SK-N-SH (cell line): ENCODE measurements at regions not wholly inside any gene's neighbourhood (a gene's known extent, or its start where the extent isn't known, plus 50 kb on each side); places are given as distances from the start of the nearest gene placed in this dataset.

ENCODE experiments used
- CTCF ChIP-seq: fragments of 200-600 bp; sonication (generic); IDR thresholded peaks from 2 replicates; pipeline ENCODE4 v1.6.1; 2017; ENCODE audit warnings: antibody characterized with exemption, mild to moderate bottlenecking, moderate library complexity
- EP300 ChIP-seq, 2 experiments: IDR thresholded peaks; 2 replicates each; pipeline versions ENCODE4 v1.4.0 to v1.6.1; 2012; ENCODE audit warnings: borderline replicate concordance in 1 of 2, low read depth in 1 of 2, low read length in 1 of 2
- JUND ChIP-seq: IDR thresholded peaks from 2 replicates; pipeline ENCODE4 v1.4.0; 2012
- MXI1 ChIP-seq: IDR thresholded peaks from 2 replicates; pipeline ENCODE4 v1.6.1; 2012; ENCODE audit warnings: mild to moderate bottlenecking, low read depth, low read length, improper control_type of control experiment
- RFX5 ChIP-seq: IDR thresholded peaks from 2 replicates; pipeline ENCODE4 v1.6.1; 2012; ENCODE audit warnings: mild to moderate bottlenecking, improper control_type of control experiment, low read length
- TF ChIP-seq, protein P1 (sequence below): IDR thresholded peaks from 2 replicates; pipeline ENCODE4 v1.4.0; 2012; ENCODE audit warnings: low read depth, borderline replicate concordance

- TF ChIP-seq CTCF (no peak), EP300 (IDR thresholded peaks at IDR 0.05; ENCODE audit: borderline replicate concordance in 1 of 2, low read depth in 1 of 2, low read length in 1 of 2) (no peak), RFX5 (no peak), JUND (no peak), MXI1 (no peak)
- TF ChIP-seq, protein P1, sequence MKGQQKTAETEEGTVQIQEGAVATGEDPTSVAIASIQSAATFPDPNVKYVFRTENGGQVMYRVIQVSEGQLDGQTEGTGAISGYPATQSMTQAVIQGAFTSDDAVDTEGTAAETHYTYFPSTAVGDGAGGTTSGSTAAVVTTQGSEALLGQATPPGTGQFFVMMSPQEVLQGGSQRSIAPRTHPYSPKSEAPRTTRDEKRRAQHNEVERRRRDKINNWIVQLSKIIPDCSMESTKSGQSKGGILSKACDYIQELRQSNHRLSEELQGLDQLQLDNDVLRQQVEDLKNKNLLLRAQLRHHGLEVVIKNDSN, result no peak
Measured at GRCh38 chr1:195150768-195151167, 1457.5 kb downstream of the KCNT2 start.
